GM21381 (cell line): ENCODE measurements at regions not wholly inside any gene's neighbourhood (a gene's known extent, or its start where the extent isn't known, plus 50 kb on each side); places are given as distances from the start of the nearest gene placed in this dataset.
"Not testable (repeated sequence)": the region's sequence is repeated elsewhere in the genome, so short reads cannot be mapped to it uniquely, and the experiment has no call there.

Experiments
- ATAC-seq: cut with Tn5 transposase; IDR thresholded peaks from one replicate; pipeline ENCODE4 v1.9.1; 2021; ENCODE audit warnings: mild to moderate bottlenecking, moderate library complexity; ENCODE audit not compliant: unreplicated experiment

DNA sequence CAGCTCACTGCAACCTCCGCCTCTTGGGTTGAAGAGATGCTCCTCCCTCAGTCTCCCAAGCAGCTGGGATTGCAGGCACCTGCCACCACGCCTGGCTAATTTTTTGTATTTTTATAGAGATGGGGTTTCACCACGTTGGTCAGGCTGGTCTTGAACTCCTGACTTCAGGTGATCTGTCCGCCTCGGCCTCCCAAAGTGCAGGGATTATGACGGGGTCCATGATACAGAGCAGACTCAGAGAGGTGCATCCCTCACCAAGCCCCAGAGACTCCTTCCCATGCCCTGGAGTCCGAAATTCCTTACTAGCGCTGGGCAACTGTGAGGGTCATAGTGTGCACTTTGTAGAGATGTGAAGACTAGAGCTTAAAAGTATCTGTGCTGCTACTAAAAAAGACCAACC lies 99.8 kb upstream of the IRX4 start:
- ATAC-seq: not testable (repeated sequence)

DNA sequence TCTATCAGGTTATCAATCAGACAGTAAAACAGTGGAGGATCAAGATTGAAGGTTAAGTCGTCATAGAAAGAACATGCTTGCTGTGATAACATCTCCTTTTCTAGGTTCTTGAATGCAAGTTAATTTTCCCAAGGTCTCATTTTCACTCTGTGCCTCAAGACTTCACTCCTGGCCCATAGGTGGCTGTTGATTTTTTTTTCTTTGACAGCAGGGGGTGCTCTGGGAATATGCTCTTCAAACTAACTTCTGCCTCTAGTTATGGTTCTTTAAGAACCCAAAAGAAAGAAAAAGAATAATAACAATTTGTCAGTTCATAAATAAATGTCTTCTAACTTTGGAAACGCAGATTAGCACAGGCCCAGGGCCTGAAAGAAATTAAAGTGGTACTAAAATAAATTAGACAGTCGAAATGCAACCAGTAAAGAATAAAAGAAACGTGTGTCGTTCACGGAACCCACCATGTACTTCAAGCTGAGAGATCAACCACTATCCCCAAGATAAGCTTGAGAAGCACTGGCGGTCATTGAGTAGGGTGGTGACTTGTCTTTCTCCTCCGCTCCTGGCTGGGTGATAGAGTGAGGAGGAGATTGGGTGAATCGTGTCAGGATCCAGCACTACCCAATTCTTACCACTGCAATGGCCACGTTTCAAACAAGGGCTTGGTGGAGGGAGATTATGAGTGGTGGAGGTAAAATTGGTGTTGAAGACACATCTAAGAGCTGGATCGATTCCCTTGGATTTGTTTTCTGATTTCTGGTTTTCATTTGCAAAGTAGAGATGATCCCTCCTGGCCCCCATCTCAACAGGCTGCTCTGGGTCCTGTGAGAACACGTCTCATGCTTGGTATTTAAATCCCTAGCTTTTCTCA lies 93.4 kb upstream of the IRX4 start:
- no peak for ATAC-seq

DNA sequence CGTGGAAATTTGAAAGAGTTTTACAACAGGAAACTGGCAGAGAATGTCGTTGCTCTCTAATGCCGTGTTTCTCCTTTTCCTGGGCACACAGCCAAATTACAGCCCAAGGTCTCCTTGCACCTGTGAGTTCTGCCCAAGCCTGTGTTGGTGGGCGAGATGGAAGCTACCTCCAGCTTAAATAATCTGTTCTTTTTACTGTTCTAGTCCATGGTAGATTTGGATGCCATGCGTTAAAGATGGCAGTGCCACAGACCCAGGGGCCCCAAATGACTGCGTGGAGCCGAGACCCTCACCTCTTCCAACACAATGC lies 92.6 kb upstream of the IRX4 start:
- no peak for ATAC-seq

DNA sequence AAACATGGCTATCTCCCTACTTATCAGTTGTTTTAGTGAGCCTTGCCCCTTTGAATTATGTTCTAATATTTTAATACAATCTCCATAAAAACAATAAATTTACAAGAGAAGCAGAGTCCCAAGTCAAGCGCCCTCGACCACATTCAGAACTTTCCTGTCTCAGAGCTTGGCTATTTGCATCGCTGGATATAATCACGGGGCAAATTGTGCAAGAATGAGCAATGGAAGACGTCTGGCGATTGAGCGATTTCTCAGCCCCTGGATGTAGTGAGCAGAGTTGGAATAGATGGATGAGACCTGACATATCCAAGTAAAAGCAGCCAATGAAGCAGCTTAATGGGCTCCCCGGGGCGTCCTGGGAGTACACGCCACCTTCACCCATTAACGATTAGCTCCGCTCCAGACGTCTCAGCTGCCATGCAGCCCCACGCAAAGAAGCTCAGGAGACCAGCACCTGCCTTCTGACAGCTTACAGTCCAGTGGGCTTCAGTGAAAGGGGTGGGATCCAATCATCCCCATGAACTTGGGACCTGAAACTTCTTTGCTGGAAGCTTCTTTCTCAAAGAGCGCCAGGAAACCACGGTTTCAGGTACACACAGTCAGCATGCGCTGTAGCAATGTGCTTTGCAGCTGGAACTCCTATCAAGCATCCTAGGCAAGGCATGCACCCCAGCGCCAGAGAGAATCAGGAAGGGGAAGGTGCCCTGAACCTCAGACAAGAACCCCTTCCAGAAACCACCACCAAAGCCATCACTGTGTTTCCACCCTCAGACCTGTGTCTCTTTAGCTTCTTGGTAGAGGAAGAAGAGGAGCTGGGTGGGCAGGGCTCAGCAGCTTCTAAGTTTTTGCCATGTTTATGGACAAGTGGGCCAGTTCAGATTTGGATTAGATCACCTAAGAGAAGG lies 92.0 kb upstream of the IRX4 start:
- no peak for ATAC-seq

DNA sequence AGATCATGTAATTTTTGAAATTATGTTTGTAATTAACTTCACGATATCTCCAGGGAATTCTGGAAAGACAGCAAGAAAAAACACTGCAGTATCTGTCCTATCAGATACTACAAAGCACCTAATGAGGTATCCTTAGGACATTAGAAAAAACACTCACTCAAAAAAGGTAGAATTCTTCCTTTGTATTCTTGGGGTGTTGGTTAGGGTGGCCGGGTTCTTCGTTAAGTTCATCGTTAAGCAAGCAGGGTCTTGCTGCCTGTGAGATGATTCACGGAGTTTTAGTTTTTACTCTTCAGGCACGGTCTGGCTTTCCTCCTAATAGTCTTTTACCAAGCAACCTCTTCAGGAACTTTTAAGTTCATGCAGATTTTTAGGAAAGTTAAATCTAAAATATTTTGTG lies 91.4 kb upstream of the IRX4 start:
- no peak for ATAC-seq

DNA sequence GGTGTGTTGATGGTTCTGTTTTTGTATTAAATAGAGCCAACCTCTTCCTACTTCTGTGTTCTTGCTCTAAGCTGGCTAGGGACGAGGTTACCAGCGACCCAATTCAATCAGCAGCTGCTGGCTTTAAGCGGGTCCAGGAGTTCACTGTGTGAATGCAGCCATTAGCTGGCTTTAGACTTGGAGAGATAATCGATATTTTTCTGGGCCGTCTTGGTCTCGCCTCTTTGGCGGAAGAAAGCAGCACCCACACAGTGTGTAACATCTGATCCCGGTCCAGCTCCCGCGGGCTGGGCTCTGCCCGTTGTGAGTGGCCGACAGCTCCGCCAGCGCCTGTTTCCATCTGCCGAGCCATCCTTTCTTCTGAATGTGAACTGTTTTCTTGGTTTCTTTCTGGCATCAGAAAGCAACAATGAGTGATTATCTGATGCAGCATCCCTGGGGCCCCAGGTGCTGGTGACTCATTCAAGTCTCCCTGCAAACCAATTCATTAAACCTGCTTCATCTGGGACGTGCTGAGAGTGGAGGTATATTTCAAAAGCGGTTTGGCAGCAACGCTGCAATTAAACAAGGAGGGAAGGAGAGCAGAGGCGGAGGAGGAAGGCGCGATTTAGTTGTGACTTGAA lies 90.8 kb upstream of the IRX4 start:
- no peak for ATAC-seq

DNA sequence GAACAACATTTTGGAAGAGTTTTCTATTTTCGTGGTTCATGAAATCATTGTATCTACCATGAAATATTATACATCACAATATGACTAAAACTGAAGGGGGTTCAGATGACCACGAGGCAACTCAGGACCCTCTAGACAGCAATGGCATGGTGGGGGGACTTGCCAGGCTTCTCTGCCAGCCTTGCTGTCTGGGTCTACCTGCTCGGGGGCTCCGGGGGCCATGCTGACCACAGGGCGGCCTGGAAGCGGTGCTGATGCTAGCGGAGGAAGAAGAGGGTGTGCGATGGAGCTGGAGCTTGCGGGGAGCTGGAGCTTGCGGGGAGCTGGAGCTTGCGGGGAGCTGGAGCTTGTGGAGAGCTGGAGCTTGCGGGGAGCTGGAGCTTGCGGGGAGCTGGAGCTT lies 89.2 kb upstream of the IRX4 start:
- no peak for ATAC-seq

DNA sequence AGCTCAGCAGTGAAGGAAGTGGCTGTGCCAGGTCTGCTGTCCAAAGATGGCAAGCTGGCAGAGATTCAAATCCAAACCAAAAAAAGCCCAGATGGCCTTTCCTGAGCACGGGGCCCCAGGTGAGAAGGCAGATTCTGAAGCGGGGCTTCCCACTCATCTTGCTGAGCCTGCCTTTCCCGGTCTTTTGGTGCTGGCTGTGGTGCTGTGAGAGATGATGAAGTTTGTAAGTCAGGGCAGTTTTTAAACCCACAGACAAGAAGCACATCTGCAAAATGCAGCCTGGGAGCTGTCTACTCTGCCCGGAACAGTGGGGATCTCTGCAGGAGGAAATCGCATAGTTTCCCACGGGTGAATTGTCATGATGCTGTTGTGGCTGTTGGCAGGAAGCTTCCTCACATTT lies 85.0 kb upstream of the IRX4 start:
- ATAC-seq: no peak

DNA sequence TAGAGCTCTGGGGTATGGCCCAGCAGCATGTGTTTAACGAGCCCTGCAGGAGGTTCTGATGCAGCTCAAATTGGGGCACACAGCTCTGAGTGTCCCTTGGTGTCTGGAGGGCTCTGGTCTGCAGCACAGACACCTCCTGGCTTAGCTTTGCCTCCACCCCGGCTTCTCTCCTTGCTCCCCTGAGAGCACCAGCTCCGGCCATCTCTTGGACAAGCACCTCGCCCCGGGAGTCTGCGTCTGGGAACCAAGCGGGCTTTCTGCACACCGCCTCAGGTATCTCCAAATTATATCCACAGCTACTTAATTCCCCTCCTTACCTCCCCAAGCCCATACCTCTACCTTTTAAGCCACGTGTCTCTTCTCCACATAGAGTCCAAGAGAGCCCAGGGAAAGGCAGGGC lies 83.7 kb upstream of the IRX4 start:
- ATAC-seq: no peak

DNA sequence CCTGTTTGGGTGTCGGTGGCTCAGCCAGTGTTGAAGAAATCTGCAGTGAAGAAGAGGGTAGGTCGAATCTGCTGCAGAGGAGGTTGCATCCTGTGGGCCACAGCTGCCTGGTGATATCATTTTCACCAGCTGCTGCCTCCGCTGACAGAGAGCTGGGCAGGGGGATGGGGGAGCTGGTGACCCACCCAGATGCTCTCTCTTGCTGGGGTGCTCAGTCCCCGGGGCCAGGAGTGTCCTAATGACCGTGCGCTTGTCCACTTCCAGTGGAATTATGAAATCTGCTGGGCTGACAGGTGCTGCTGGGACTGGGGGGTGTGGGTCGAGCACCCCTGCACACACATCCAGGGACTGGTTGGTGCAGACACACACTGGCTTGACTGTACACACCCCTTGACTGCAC lies 83.2 kb upstream of the IRX4 start:
- no peak for ATAC-seq

DNA sequence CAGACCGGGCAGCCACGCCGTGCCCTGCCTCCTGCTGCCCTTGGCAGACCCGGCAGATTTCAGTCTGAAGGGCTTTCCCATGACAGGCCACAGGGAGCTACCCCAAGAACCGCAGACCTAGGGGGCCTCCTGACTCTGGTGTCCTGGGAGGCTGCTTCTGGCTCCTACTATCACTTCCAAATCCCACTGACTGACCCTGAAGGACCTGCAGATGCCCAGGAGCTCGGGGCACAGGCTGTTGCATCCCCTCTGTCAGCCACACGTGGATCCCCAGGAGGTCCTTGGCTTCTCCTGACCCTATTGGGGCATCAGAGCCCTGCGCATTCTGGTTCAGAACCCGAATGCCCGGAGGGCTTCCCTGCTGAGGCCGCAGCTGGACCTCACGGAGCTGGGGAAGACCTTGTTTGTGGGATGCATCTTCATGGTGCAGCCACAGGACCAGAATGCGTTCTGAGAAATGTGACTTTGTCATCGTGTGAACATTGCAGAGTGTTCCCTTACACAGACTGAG lies 81.3 kb upstream of the IRX4 start:
- no peak for ATAC-seq

DNA sequence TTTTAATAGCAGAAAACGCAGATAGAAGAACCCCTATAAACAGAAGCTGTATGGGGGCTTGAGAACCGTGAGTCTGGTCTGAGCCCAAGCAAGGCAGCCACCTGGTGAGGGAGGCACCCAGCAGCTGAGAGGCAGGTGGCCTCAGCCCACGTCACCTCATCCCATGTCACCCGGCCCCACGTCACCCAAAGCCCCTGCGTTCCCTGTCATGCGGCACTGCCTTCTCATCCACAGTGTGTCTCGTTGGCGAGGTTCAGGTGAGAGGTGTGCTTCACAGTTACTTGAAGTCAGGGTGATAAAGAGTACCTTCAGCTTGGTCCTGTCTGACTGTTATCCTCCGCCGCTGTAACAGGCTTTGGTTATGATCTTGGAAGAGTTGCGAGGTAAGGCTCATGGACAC lies 80.6 kb upstream of the IRX4 start:
- ATAC-seq: no peak

DNA sequence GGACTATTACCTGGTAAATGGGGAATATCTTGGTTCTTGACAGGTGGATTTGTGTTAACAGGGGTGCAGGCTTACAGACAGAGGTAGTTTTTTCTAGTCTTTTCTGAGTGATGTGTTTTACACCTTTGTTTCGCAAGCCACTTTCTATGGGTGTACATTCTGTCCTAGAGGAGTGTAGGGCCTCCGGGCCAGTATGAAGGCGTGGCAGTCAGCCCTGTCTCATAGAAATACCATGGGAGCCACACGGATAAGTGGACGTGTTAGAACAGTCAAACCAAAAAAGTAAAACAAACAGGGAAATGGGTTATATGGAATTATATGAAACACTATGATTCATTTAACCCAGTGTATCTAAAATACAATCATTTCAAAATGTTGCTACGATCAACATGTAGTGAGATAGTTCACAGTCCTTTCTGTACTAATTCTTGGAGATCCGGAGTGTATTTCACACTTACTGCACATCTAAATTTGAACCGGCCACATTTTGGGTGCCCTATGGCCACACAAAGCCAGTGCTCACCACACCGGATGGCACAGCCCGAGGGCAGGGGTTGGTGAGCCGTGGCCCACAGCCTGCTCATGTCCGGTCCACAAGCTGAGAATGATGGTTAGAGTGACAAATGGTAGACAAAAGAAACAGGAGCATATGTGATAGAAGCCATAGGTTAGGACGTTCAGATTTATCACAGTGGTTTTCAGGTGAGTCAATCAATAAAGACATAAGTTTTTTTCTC lies 80.1 kb upstream of the IRX4 start:
- no peak for ATAC-seq

DNA sequence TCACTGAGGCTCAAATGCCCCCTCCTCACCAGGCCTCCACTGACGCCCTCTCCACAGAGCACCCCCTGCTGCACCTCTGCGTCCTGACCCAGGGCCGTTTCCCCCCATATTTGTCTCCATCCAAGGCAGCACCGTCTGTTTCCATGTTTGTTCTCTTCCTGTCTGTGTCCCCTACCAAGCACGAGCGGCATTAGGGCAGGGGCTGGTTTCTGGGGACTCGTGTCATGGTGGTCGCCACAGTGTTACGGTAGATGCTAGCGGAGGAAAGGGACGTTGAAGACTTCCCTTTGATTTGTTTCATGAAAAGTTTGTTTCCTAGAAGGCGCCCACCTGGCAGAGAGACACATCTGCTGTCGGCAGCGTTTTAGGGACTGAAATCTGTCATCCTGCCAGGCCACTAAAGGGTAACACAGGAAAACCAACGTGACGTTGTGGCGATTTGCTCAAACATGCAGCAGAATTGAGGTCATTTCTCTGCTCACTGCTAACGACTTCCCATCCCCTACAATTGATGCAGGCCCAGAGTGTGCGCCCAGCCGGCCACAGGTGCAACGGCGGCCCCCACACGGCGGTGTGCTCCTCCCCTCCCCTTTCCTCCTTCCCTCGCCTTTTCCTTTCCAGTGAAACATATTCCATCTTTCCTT lies 79.3 kb upstream of the IRX4 start:
- ATAC-seq: no peak

DNA sequence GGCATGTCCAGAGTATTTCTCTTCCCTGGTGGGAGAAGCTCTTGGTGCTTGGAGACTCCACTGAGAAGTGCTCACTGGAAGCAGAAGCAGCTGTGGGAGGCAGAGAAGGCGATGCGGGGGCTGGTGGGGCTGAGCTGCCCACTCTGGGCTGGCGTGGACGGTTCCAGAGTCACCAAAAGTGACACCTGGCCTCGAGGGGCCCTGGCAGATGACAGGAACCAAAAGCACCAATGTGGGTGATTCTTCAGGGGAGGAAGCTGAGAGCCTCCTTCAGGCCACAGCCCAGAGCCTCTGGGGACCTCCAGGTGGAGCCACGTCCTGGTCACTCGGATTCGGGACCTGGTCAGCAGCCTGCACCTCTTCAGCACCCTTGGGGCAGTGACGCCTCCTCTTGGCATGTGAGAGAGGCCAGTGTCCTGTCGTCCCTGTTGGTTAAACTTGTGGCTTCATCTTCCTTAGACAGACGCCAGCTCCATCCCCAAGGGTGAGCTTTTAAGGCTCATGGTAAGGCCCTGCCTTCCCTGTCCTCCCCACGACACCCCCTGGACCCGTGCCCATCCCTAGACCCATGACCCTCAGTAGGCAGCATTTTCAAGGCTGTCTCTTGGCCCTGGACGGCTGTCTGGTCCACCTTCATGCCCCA lies 78.7 kb upstream of the IRX4 start:
- ATAC-seq: no peak

DNA sequence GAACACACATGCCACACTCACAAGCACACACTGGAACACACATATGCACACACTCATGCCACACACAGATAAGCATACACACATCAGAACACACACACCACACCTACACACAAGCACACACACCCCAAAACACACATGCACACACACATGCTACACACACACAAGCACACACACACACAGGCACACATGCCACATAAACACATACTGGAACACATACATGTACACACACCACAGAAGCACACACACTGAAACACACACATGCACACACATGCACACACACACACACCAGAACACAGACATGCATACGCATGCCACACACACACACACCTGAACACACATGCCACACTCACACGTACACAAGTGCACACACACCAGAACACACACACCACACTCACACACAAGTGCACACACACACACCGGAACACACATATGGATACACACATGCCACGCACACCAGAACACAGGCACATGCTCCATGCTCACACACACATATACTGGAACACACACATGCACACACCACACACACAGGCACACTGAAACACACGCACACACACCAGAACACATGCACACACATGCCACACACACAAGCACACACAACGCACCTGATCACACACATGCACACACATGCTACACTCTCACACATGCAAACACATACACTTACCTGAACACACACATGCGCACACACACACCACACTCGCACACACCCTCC lies 78.0 kb upstream of the IRX4 start:
- ATAC-seq: no peak

DNA sequence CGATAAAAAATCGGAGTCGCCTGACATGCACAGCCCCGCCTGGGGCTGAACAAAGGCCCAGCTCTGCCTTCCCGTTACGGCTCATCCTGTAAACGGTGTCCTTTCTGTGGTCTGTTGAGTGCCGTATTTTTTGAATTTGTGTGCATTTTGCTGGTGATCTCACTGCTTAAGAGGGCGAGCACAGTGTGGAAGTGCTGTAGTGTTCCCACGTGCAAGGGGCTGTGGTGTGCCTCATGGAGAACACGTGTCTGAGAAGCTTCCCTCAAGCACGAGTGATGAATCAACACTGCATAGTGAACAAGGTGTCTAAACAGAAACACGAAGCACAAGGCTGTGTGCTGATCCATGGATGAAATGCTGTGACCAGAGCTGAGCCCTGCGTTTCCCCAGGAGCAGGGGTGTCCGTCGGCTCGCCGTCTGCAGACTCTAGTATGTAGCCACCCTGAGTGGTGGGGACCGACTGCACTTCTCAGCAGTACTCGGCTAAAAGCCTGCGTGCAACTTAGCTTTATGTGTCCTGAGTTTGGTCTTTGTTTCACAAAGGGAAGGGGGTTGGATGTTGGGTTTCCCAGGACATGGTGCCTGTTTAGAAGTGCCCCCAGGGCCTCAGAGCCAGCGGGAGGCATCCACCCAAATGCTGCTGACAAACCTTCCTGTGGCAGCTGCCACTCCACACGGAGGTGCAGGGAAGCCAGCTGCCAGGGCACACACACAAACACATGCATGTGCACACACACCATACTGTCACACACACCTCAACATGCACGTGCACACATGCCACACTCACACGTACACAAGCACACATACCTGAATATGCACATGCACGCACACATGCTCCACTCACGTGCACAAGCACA lies 77.2 kb upstream of the IRX4 start:
- no peak for ATAC-seq

DNA sequence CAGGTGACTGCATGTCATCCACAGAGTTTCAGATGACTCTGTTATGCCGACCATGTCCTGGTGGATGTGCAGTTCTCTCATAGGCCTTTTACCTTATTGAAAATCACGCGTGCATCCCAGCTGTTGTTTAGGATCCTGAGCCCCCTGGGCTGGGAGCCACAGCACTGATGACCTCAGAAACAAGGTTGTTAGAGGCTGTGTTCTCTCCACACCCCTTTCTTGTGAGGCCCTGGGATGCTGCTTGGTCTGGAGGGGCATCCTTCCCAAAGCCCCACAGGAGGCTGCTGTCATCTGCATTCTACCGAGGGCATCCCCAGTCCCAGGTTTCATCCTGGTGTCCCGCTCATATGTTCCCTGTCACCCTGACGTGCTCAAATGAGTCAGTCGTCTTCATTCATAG lies 76.5 kb upstream of the IRX4 start:
- no peak for ATAC-seq
